T47D (cell line): ENCODE measurements at regions not wholly inside any gene's neighbourhood (a gene's known extent, or its start where the extent isn't known, plus 50 kb on each side); places are given as distances from the start of the nearest gene placed in this dataset.

ENCODE experiments used
- DNase-seq, 2 experiments: peaks; one replicate each; pipeline versions ENCODE4 v3.0.0 to v3.0.0-alpha.2; 2011 to 2012; ENCODE audit warnings: low read depth in 1 of 2, low spot score in 1 of 2
- JUND ChIP-seq: IDR thresholded peaks from 2 replicates; pipeline ENCODE4 v1.6.1; 2012; ENCODE audit warnings: low read depth
- in situ Hi-C: cut with HindIII; loops from 2 replicates; pipeline ENCODE4 v1.10.0; 2016; ENCODE audit warnings: low sequenced_read_pairs, low pct_unique_long_range_greater_than_20kb

GRCh38 chr5:167553511-167553910 lies 737.9 kb upstream of the WWC1 start:
- no peak for TF ChIP-seq JUND
- DNase-seq = no peak
- in situ Hi-C loops = no loop called here

- TF ChIP-seq JUND = no peak
- in situ Hi-C loops = no loop called here
Measured at GRCh38 chr5:167554564-167555290, 736.7 kb upstream of the WWC1 start.

GRCh38 chr5:167555565-167556166 lies 735.8 kb upstream of the WWC1 start:
- no peak for DNase-seq
- in situ Hi-C loops = no loop called here
- TF ChIP-seq JUND = no peak

More at GRCh38 chr5:167554564-167555290, 736.7 kb upstream of the WWC1 start:
- no peak for DNase-seq

- in situ Hi-C loops = no loop called here
- DNase-seq = no peak
- TF ChIP-seq JUND = no peak
Measured at GRCh38 chr5:167557359-167557758, 734.1 kb upstream of the WWC1 start.

GRCh38 chr5:167561796-167562195 lies 729.6 kb upstream of the WWC1 start:
- DNase-seq = peak in 1 of 2 experiments; percentile 13
- no peak for TF ChIP-seq JUND
- in situ Hi-C loops = no loop called here

- in situ Hi-C loops = no loop called here
- no peak for TF ChIP-seq JUND
- no peak for DNase-seq
Measured at GRCh38 chr5:167564275-167564674, 727.2 kb upstream of the WWC1 start.

GRCh38 chr5:167565189-167565954 lies 726.1 kb upstream of the WWC1 start:
- in situ Hi-C loops = no loop called here
- TF ChIP-seq JUND = no peak

GRCh38 chr5:167570431-167570830 lies 721.0 kb upstream of the WWC1 start:
- in situ Hi-C loops = no loop called here
- no peak for TF ChIP-seq JUND
- DNase-seq = no peak

More at GRCh38 chr5:167565189-167565954, 726.1 kb upstream of the WWC1 start:
- DNase-seq = peak in 1 of 2 experiments; percentile 30

- no peak for TF ChIP-seq JUND
Measured at GRCh38 chr5:167571824-167572223, 719.6 kb upstream of the WWC1 start.

GRCh38 chr5:167573370-167574127 lies 717.9 kb upstream of the WWC1 start:
- no peak for TF ChIP-seq JUND
- peak in 1 of 2 experiments; percentile 40 for DNase-seq

More at GRCh38 chr5:167571824-167572223, 719.6 kb upstream of the WWC1 start:
- in situ Hi-C loops = no loop called here
- no peak for DNase-seq

GRCh38 chr5:167574464-167574863 lies 717.0 kb upstream of the WWC1 start:
- TF ChIP-seq JUND = no peak; the same call in 1 of the 2 replicates
- in situ Hi-C loops = no loop called here
- no peak for DNase-seq

More at GRCh38 chr5:167573370-167574127, 717.9 kb upstream of the WWC1 start:
- in situ Hi-C loops = no loop called here

- in situ Hi-C loops = no loop called here
- no peak for DNase-seq
- TF ChIP-seq JUND = no peak
Measured at GRCh38 chr5:167575330-167575729, 716.1 kb upstream of the WWC1 start.

- in situ Hi-C loops = no loop called here
- no peak for TF ChIP-seq JUND
- DNase-seq = no peak
Measured at GRCh38 chr5:167576126-167576525, 715.3 kb upstream of the WWC1 start.
